Nephron (organoid): ENCODE measurements at regions not wholly inside any gene's neighbourhood (a gene's known extent, or its start where the extent isn't known, plus 50 kb on each side); places are given as distances from the start of the nearest gene placed in this dataset.

Experiments
- H3K27ac Mint-ChIP-seq, 3 experiments: 2 replicates each; pipeline ENCODE4 v1.8.0; 2020; ENCODE audit warnings: mixed read lengths in 3 of 3, mild to moderate bottlenecking in 2 of 3, moderate library complexity in 1 of 3
- H3K27me3 Mint-ChIP-seq: 2 replicates; pipeline ENCODE4 v1.8.0; 2021; ENCODE audit warnings: low read depth, mild to moderate bottlenecking, moderate library complexity, mixed read lengths
- H3K36me3 Mint-ChIP-seq: 2 replicates; pipeline ENCODE4 v1.8.0; 2020; ENCODE audit warnings: low read depth, mixed read lengths
- H3K4me1 Mint-ChIP-seq: 2 replicates; pipeline ENCODE4 v1.8.0; 2020; ENCODE audit warnings: mixed read lengths
- H3K4me3 Mint-ChIP-seq, 3 experiments: 2 replicates each; pipeline ENCODE4 v1.8.0; 2020; ENCODE audit warnings: mild to moderate bottlenecking in 3 of 3, mixed read lengths in 3 of 3, moderate library complexity in 2 of 3
- H3K9me3 Mint-ChIP-seq: 2 replicates; pipeline ENCODE4 v1.8.0; 2020; ENCODE audit warnings: mixed read lengths
- TF ChIP-seq, protein P1 (sequence below), 3 experiments: fragments of 200-600 bp; sonication (generic); IDR thresholded peaks; one replicate each; pipeline ENCODE4 v1.5.0; 2021; ENCODE audit warnings: antibody characterized with exemption in 3 of 3; ENCODE audit not compliant: unreplicated experiment in 3 of 3

- no peaks in the 10 kb centered on the region for H3K9me3 Mint-ChIP-seq
- TF ChIP-seq, protein P1, sequence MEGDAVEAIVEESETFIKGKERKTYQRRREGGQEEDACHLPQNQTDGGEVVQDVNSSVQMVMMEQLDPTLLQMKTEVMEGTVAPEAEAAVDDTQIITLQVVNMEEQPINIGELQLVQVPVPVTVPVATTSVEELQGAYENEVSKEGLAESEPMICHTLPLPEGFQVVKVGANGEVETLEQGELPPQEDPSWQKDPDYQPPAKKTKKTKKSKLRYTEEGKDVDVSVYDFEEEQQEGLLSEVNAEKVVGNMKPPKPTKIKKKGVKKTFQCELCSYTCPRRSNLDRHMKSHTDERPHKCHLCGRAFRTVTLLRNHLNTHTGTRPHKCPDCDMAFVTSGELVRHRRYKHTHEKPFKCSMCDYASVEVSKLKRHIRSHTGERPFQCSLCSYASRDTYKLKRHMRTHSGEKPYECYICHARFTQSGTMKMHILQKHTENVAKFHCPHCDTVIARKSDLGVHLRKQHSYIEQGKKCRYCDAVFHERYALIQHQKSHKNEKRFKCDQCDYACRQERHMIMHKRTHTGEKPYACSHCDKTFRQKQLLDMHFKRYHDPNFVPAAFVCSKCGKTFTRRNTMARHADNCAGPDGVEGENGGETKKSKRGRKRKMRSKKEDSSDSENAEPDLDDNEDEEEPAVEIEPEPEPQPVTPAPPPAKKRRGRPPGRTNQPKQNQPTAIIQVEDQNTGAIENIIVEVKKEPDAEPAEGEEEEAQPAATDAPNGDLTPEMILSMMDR (IDR thresholded peaks at IDR 0.05; ENCODE audit: unreplicated experiment in 3 of 3), result no peak
- H3K36me3 Mint-ChIP-seq, result no peaks in the 10 kb centered on the region
- no peaks in the 10 kb centered on the region for H3K4me1 Mint-ChIP-seq
- H3K27me3 Mint-ChIP-seq, result peaks cover 4% of the 10 kb centered on the region
- no peak overlapping the region for H3K4me3 Mint-ChIP-seq
- H3K27ac Mint-ChIP-seq, result no peak overlapping the region
Observed at GRCh38 chr2:53583583-53583982, 184.0 kb upstream of the CHAC2 start.

DNA sequence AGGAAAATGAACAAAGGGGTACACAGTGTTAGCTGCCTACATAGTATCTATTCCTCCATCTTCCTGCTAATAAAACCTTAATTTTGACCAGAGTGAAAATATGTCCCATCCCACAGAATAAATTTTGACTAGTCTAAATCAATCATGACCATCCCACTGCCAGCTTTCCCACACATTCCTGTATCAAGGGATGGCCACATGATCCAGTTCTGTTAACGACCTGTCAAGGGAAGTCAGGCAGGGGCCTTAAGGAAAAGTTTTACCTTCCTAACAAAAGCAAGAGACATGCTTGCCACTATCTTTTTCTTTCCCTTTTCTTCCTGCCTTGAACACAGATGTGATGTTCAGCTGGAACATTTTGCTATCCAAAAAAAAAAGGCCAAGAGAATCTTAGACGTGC lies 185.0 kb upstream of the CHAC2 start:
- no peak overlapping the region for H3K4me3 Mint-ChIP-seq
- TF ChIP-seq, protein P1 (IDR thresholded peaks at IDR 0.05; ENCODE audit: unreplicated experiment in 3 of 3), result no peak
- no peak overlapping the region for H3K27ac Mint-ChIP-seq
- H3K4me1 Mint-ChIP-seq, result no peaks in the 10 kb centered on the region
- no peaks in the 10 kb centered on the region for H3K36me3 Mint-ChIP-seq
- peaks cover 4% of the 10 kb centered on the region for H3K27me3 Mint-ChIP-seq
- H3K9me3 Mint-ChIP-seq, result no peaks in the 10 kb centered on the region

- Mint-ChIP-seq H3K9me3 (no peaks in the 10 kb centered on the region), H3K4me1 (peaks cover 17% of the 10 kb centered on the region), H3K27me3 (peaks cover 8% of the 10 kb centered on the region), H3K4me3 (peak overlapping the region in 1 of 3 experiments; percentile 35), H3K27ac (peak overlapping the region; percentile 10 to 47 (median 19)), H3K36me3 (no peaks in the 10 kb centered on the region)
- TF ChIP-seq, protein P1 (IDR thresholded peaks at IDR 0.05; ENCODE audit: unreplicated experiment in 3 of 3), result no peak
Observed at GRCh38 chr2:53576166-53576565, 191.4 kb upstream of the CHAC2 start.

GRCh38 chr2:53575721-53576124 lies 191.9 kb upstream of the CHAC2 start:
- TF ChIP-seq, protein P1 (IDR thresholded peaks at IDR 0.05; ENCODE audit: unreplicated experiment in 3 of 3), result no peak
- peaks cover 17% of the 10 kb centered on the region for H3K4me1 Mint-ChIP-seq
- H3K36me3 Mint-ChIP-seq, result no peaks in the 10 kb centered on the region
- peak overlapping the region; percentile 10 to 47 (median 19) for H3K27ac Mint-ChIP-seq
- peaks cover 8% of the 10 kb centered on the region for H3K27me3 Mint-ChIP-seq
- H3K9me3 Mint-ChIP-seq, result no peaks in the 10 kb centered on the region
- H3K4me3 Mint-ChIP-seq, result peak overlapping the region in 1 of 3 experiments; percentile 10

DNA sequence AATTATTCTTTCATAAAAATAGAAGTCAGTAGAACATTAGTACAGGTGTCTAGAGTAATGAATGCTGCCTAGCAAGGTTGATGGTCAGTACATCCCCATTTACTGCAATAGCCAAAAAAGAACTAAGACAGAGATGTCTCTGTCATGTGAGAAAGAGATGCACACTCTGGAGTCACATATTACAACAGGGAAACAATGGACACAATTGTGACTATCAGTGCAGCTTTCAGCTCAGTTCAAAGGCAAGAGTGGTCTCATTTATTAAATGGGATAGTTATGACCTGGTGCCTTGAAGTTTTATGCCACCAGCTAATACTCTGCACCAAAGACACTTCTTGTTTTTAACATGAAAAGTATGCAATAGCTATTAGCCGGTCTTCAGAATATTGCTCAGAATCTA lies 194.9 kb upstream of the CHAC2 start:
- Mint-ChIP-seq H3K27ac (no peak overlapping the region), H3K4me3 (no peak overlapping the region), H3K27me3 (peaks cover 3% of the 10 kb centered on the region), H3K9me3 (no peaks in the 10 kb centered on the region), H3K36me3 (no peaks in the 10 kb centered on the region), H3K4me1 (peaks cover 17% of the 10 kb centered on the region)
- TF ChIP-seq, protein P1 (IDR thresholded peaks at IDR 0.05; ENCODE audit: unreplicated experiment in 3 of 3), result no peak

DNA sequence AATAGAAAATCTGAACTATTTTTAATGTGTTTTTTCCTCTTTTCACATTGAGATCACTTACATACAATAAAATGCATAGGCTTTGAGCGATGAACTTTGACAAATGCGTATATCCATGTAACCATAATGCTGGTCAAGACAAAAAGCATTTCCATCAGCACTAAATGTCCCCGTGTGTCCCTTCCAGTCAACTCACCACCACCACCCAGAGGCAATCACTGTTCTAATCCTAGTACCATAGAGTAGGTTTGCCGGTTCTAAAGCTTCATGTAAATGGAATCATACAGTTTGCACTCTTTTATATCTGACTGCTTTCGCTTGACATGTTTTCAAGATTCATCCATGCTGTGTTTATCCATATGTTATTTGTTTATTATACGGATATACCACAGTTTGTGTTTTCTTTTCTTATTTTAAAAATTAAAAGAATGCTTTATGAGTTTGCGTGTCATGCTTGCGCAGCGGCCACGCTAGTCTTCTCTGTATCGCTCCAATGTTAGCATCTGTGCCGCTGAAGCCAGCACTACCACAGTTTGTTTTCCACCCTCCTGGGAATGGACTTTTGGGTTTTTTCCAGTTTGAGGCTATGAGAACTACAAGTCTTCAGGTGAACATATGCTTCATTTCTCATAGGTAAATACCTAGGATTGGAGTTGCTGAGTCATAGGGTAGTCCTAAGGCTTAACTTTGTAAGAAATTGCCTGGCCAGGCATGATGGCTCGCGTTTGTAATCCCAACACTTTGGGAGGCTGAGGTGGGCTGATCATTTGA lies 197.5 kb upstream of the CHAC2 start:
- no peak overlapping the region for H3K4me3 Mint-ChIP-seq
- H3K9me3 Mint-ChIP-seq, result no peaks in the 10 kb centered on the region
- TF ChIP-seq, protein P1 (IDR thresholded peaks at IDR 0.05; ENCODE audit: unreplicated experiment in 3 of 3), result no peak
- H3K27me3 Mint-ChIP-seq, result peaks cover 3% of the 10 kb centered on the region
- H3K4me1 Mint-ChIP-seq, result no peaks in the 10 kb centered on the region
- no peak overlapping the region for H3K27ac Mint-ChIP-seq
- no peaks in the 10 kb centered on the region for H3K36me3 Mint-ChIP-seq
